ENCODE measurements at regions not wholly inside any gene's neighbourhood (a gene's known extent, or its start where the extent isn't known, plus 50 kb on each side); places are given as distances from the start of the nearest gene placed in this dataset.

DNA sequence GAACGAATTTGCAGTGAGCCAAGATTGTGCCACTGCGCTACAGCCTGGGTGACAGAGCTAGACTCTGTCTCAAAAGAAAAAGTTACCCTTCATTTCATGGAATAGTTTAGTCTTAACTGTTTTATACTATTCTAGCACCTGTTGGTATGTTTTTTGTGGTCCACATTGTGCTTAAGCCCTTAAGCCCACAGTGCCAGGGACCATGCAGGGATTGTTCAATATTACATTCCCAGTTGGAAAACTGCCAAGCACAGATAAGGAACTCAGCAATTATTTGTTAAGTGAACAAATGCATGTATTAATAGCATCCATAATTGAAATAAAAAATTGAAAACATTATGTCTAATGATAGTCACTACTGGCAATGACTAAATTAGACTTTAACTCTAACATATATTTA, 193.5 kb downstream of the PCDH17 start:
- H3K9ac ChIP-seq (ENCODE audit: low read length) = no peak overlapping the region
- H3K9me2 ChIP-seq (replicated peaks; ENCODE audit: insufficient read depth, low read length) = no peaks in the 10 kb centered on the region
- DNase-seq = no peak
- H3K36me3 ChIP-seq (ENCODE audit: insufficient read depth, low read length) = no peaks in the 10 kb centered on the region
- no peaks in the 10 kb centered on the region for H3K79me2 ChIP-seq (ENCODE audit: low read length)
- no peaks in the 10 kb centered on the region for H4K20me1 ChIP-seq (ENCODE audit: insufficient read depth, low read depth, low read length)
- H3K4me2 ChIP-seq (ENCODE audit: low read depth, low read length, poor library complexity, severe bottlenecking) = no peak overlapping the region
- no peak overlapping the region for H2AFZ ChIP-seq (ENCODE audit: low read length)
- no peaks in the 10 kb centered on the region for H3K27me3 ChIP-seq (ENCODE audit: low read length)
- H3K27ac ChIP-seq (ENCODE audit: low read length) = no peak overlapping the region
- H3K4me3 ChIP-seq (ENCODE audit: low read length) = no peak overlapping the region
- H3K4me1 ChIP-seq (ENCODE audit: low read length) = no peaks in the 10 kb centered on the region
- peaks cover 36% of the 10 kb centered on the region for H3K9me3 ChIP-seq (ENCODE audit: low read length)

GRCh38 chr13:57829496-57829895, 198.0 kb downstream of the PCDH17 start:
- Histone ChIP-seq H3K4me1 (ENCODE audit: low read length) (no peaks in the 10 kb centered on the region), H3K79me2 (ENCODE audit: low read length) (no peaks in the 10 kb centered on the region), H3K9ac (ENCODE audit: low read length) (no peak overlapping the region), H3K36me3 (ENCODE audit: insufficient read depth, low read length) (no peaks in the 10 kb centered on the region), H3K9me2 (replicated peaks; ENCODE audit: insufficient read depth, low read length) (no peaks in the 10 kb centered on the region), H3K27ac (ENCODE audit: low read length) (no peak overlapping the region), H3K27me3 (ENCODE audit: low read length) (no peaks in the 10 kb centered on the region), H3K4me3 (ENCODE audit: low read length) (no peak overlapping the region), H2AFZ (ENCODE audit: low read length) (no peak overlapping the region), H3K9me3 (ENCODE audit: low read length) (peaks cover 19% of the 10 kb centered on the region), H3K4me2 (ENCODE audit: low read depth, low read length, poor library complexity, severe bottlenecking) (no peak overlapping the region), H4K20me1 (ENCODE audit: insufficient read depth, low read depth, low read length) (no peaks in the 10 kb centered on the region)
- no peak for DNase-seq

DNA sequence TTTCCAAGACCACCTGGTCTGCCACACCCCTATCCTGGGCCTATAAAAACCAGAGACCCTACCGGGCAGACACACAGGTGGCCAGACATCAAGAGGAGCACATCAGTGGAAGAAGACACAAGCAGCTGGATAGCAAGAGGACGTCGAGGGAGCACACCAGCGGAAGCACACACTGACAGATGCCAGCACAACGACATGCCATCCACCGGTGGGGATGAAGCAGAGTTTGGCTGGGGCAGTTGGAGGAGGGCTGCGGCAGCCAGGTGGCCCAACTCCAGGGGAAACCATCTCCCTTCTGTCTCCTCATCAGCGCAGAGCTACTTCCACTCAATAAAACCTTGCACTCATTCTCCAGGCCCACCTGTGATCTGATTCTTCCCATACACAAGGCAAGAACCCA, 200.6 kb downstream of the PCDH17 start:
- H3K79me2 ChIP-seq (ENCODE audit: low read length) = no peaks in the 10 kb centered on the region
- H3K27ac ChIP-seq (ENCODE audit: low read length) = no peak overlapping the region
- no peak overlapping the region for H3K9ac ChIP-seq (ENCODE audit: low read length)
- H3K4me2 ChIP-seq (ENCODE audit: low read depth, low read length, poor library complexity, severe bottlenecking) = no peak overlapping the region
- H3K9me3 ChIP-seq (ENCODE audit: low read length) = peaks cover 28% of the 10 kb centered on the region
- no peak overlapping the region for H3K4me3 ChIP-seq (ENCODE audit: low read length)
- no peaks in the 10 kb centered on the region for H3K27me3 ChIP-seq (ENCODE audit: low read length)
- no peak for DNase-seq
- H3K4me1 ChIP-seq (ENCODE audit: low read length) = no peaks in the 10 kb centered on the region
- no peaks in the 10 kb centered on the region for H3K9me2 ChIP-seq (replicated peaks; ENCODE audit: insufficient read depth, low read length)
- no peak overlapping the region for H2AFZ ChIP-seq (ENCODE audit: low read length)
- no peaks in the 10 kb centered on the region for H3K36me3 ChIP-seq (ENCODE audit: insufficient read depth, low read length)
- H4K20me1 ChIP-seq (ENCODE audit: insufficient read depth, low read depth, low read length) = no peaks in the 10 kb centered on the region

GRCh38 chr13:57837801-57838200, 206.3 kb downstream of the PCDH17 start:
- Histone ChIP-seq H3K9ac (ENCODE audit: low read length) (no peak overlapping the region), H3K9me3 (ENCODE audit: low read length) (peaks cover 40% of the 10 kb centered on the region), H3K9me2 (replicated peaks; ENCODE audit: insufficient read depth, low read length) (no peaks in the 10 kb centered on the region), H3K27me3 (ENCODE audit: low read length) (no peaks in the 10 kb centered on the region), H3K4me2 (ENCODE audit: low read depth, low read length, poor library complexity, severe bottlenecking) (no peak overlapping the region), H3K27ac (ENCODE audit: low read length) (no peak overlapping the region), H3K4me3 (ENCODE audit: low read length) (no peak overlapping the region), H3K79me2 (ENCODE audit: low read length) (no peaks in the 10 kb centered on the region), H3K36me3 (ENCODE audit: insufficient read depth, low read length) (no peaks in the 10 kb centered on the region), H2AFZ (ENCODE audit: low read length) (no peak overlapping the region), H4K20me1 (ENCODE audit: insufficient read depth, low read depth, low read length) (no peaks in the 10 kb centered on the region), H3K4me1 (ENCODE audit: low read length) (no peaks in the 10 kb centered on the region)
- DNase-seq = no peak

GRCh38 chr13:57843521-57843920, 212.0 kb downstream of the PCDH17 start:
- Histone ChIP-seq H3K9me2 (replicated peaks; ENCODE audit: insufficient read depth, low read length) (no peaks in the 10 kb centered on the region), H2AFZ (ENCODE audit: low read length) (no peak overlapping the region), H3K36me3 (ENCODE audit: insufficient read depth, low read length) (no peaks in the 10 kb centered on the region), H3K4me1 (ENCODE audit: low read length) (no peaks in the 10 kb centered on the region), H3K27me3 (ENCODE audit: low read length) (no peaks in the 10 kb centered on the region), H3K4me3 (ENCODE audit: low read length) (no peak overlapping the region), H3K4me2 (ENCODE audit: low read depth, low read length, poor library complexity, severe bottlenecking) (no peak overlapping the region), H3K9ac (ENCODE audit: low read length) (no peak overlapping the region), H3K27ac (ENCODE audit: low read length) (no peak overlapping the region), H4K20me1 (ENCODE audit: insufficient read depth, low read depth, low read length) (no peaks in the 10 kb centered on the region), H3K9me3 (ENCODE audit: low read length) (peaks cover 36% of the 10 kb centered on the region), H3K79me2 (ENCODE audit: low read length) (no peaks in the 10 kb centered on the region)
- DNase-seq = no peak

DNA sequence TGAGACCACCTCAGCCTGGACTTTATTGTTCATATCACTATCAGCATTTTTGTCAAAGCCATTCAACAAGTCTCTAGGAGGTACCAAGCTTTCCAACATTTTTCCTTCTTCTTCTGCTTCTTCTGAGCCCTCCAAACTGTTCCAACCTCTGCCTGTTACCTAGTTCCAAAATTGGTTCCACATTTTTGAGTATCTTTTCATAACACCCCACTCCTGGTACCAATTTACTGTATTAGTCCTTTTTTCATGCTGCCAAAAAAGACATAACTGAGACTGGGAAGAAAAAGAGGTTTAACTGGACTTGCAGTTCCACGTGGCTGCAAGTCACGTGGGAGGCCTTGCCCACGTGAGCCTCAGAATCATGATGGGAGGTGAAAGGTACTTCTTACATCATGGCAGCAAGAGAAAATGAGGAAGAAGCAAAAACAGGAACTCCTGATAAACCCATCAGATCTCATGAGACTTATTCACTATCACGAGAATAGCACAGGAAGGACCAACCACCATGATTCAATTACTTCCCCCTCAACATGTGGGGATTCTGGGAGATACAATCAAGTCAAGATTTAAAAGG, 215.1 kb downstream of the PCDH17 start:
- H3K27me3 ChIP-seq (ENCODE audit: low read length) = no peaks in the 10 kb centered on the region
- no peaks in the 10 kb centered on the region for H3K4me1 ChIP-seq (ENCODE audit: low read length)
- H3K9ac ChIP-seq (ENCODE audit: low read length) = no peak overlapping the region
- H3K36me3 ChIP-seq (ENCODE audit: insufficient read depth, low read length) = no peaks in the 10 kb centered on the region
- no peak overlapping the region for H2AFZ ChIP-seq (ENCODE audit: low read length)
- H3K4me2 ChIP-seq (ENCODE audit: low read depth, low read length, poor library complexity, severe bottlenecking) = no peak overlapping the region
- no peaks in the 10 kb centered on the region for H4K20me1 ChIP-seq (ENCODE audit: insufficient read depth, low read depth, low read length)
- no peak overlapping the region for H3K27ac ChIP-seq (ENCODE audit: low read length)
- H3K4me3 ChIP-seq (ENCODE audit: low read length) = no peak overlapping the region
- no peak for DNase-seq
- H3K79me2 ChIP-seq (ENCODE audit: low read length) = no peaks in the 10 kb centered on the region
- peaks cover 43% of the 10 kb centered on the region for H3K9me3 ChIP-seq (ENCODE audit: low read length)
- H3K9me2 ChIP-seq (replicated peaks; ENCODE audit: insufficient read depth, low read length) = no peaks in the 10 kb centered on the region

GRCh38 chr13:57857945-57858344, 226.4 kb downstream of the PCDH17 start:
- H3K36me3 ChIP-seq (ENCODE audit: insufficient read depth, low read length) = no peaks in the 10 kb centered on the region
- H3K9me3 ChIP-seq (ENCODE audit: low read length) = peaks cover 32% of the 10 kb centered on the region
- H3K79me2 ChIP-seq (ENCODE audit: low read length) = no peaks in the 10 kb centered on the region
- H3K4me2 ChIP-seq (ENCODE audit: low read depth, low read length, poor library complexity, severe bottlenecking) = no peak overlapping the region
- H3K9ac ChIP-seq (ENCODE audit: low read length) = no peak overlapping the region
- H3K4me3 ChIP-seq (ENCODE audit: low read length) = no peak overlapping the region
- H3K4me1 ChIP-seq (ENCODE audit: low read length) = no peaks in the 10 kb centered on the region
- no peaks in the 10 kb centered on the region for H3K9me2 ChIP-seq (replicated peaks; ENCODE audit: insufficient read depth, low read length)
- no peak overlapping the region for H2AFZ ChIP-seq (ENCODE audit: low read length)
- no peaks in the 10 kb centered on the region for H4K20me1 ChIP-seq (ENCODE audit: insufficient read depth, low read depth, low read length)
- H3K27me3 ChIP-seq (ENCODE audit: low read length) = no peaks in the 10 kb centered on the region
- no peak overlapping the region for H3K27ac ChIP-seq (ENCODE audit: low read length)
- DNase-seq = no peak

DNA sequence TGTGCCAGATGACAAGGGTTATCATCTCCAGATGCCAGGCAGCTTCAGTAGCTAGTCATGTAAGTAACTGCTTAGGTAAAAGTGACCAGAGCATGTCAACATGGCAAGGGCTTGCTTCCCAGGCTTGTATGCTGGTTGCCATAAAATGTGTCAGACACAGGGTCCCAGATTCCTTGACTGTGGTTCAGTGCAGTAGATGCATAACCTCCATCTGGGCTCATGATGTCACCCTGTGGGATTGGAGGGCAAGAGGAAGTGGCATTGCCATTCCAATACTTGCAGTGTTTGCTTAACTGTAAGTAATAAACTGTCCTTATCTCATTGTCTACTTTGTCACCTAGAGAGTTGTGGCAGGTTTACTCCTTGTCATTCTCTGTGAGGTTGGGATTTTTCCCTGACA, 226.8 kb downstream of the PCDH17 start:
- H3K4me2 ChIP-seq (ENCODE audit: low read depth, low read length, poor library complexity, severe bottlenecking) = no peak overlapping the region
- H4K20me1 ChIP-seq (ENCODE audit: insufficient read depth, low read depth, low read length) = no peaks in the 10 kb centered on the region
- H3K36me3 ChIP-seq (ENCODE audit: insufficient read depth, low read length) = no peaks in the 10 kb centered on the region
- no peaks in the 10 kb centered on the region for H3K4me1 ChIP-seq (ENCODE audit: low read length)
- no peak overlapping the region for H3K9ac ChIP-seq (ENCODE audit: low read length)
- no peaks in the 10 kb centered on the region for H3K9me2 ChIP-seq (replicated peaks; ENCODE audit: insufficient read depth, low read length)
- no peak overlapping the region for H3K4me3 ChIP-seq (ENCODE audit: low read length)
- no peaks in the 10 kb centered on the region for H3K27me3 ChIP-seq (ENCODE audit: low read length)
- no peak overlapping the region for H3K27ac ChIP-seq (ENCODE audit: low read length)
- DNase-seq = no peak
- H2AFZ ChIP-seq (ENCODE audit: low read length) = no peak overlapping the region
- no peaks in the 10 kb centered on the region for H3K79me2 ChIP-seq (ENCODE audit: low read length)
- H3K9me3 ChIP-seq (ENCODE audit: low read length) = peaks cover 28% of the 10 kb centered on the region

DNA sequence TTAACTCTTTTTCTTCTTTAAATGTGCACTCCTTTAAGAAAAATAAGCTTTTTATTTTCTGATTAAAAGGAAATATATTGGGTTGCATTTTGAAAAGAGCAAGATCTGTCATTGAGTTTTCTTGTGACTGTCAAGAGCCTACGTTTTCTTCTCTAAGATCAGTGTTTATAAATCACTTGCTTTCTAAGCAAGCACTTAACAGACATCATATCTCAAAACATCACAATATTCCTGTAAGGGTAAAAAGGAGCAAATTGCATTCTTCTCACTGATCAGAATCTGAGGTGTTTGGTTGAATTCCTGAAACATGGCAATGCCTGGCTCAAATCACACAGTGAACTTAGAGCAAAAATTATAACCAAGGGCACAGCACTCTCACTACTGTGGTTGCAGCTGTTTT, 231.3 kb downstream of the PCDH17 start:
- DNase-seq = no peak
- H3K9me2 ChIP-seq (replicated peaks; ENCODE audit: insufficient read depth, low read length) = no peaks in the 10 kb centered on the region
- H2AFZ ChIP-seq (ENCODE audit: low read length) = no peak overlapping the region
- peaks cover 26% of the 10 kb centered on the region for H3K9me3 ChIP-seq (ENCODE audit: low read length)
- H3K4me2 ChIP-seq (ENCODE audit: low read depth, low read length, poor library complexity, severe bottlenecking) = no peak overlapping the region
- no peaks in the 10 kb centered on the region for H4K20me1 ChIP-seq (ENCODE audit: insufficient read depth, low read depth, low read length)
- no peaks in the 10 kb centered on the region for H3K27me3 ChIP-seq (ENCODE audit: low read length)
- H3K9ac ChIP-seq (ENCODE audit: low read length) = no peak overlapping the region
- H3K4me3 ChIP-seq (ENCODE audit: low read length) = no peak overlapping the region
- H3K79me2 ChIP-seq (ENCODE audit: low read length) = no peaks in the 10 kb centered on the region
- no peak overlapping the region for H3K27ac ChIP-seq (ENCODE audit: low read length)
- no peaks in the 10 kb centered on the region for H3K36me3 ChIP-seq (ENCODE audit: insufficient read depth, low read length)
- H3K4me1 ChIP-seq (ENCODE audit: low read length) = no peaks in the 10 kb centered on the region
